Activated naive CD4-positive, alpha-beta T cell treated with anti-CD3 and anti-CD28 coated beads, Interleukin-2, amount 10 ng/mL, durations not matched to agents 7 days and 5 days (primary cell): ENCODE measurements at regions not wholly inside any gene's neighbourhood (a gene's known extent, or its start where the extent isn't known, plus 50 kb on each side); places are given as distances from the start of the nearest gene placed in this dataset.
"Not testable (repeated sequence)": the region's sequence is repeated elsewhere in the genome, so short reads cannot be mapped to it uniquely, and the experiment has no call there.

Source experiments
- CTCF ChIA-PET: fragments of 350-600 bp; sonication (Branson Sonifier 250); formaldehyde crosslinking; loops from one replicate; lab custom pipeline; 2021; ENCODE audit warnings: antibody characterized with exemption; lab: Charles Lee
- DNase-seq: peaks from one replicate; pipeline ENCODE4 v3.0.0-alpha.2; 2020
- H3K27ac Mint-ChIP-seq: one replicate; pipeline ENCODE4 v1.8.0; 2021; ENCODE audit warnings: mild to moderate bottlenecking, moderate library complexity, mixed read lengths
- H3K27me3 Mint-ChIP-seq: one replicate; pipeline ENCODE4 v1.8.0; 2021; ENCODE audit warnings: mild to moderate bottlenecking, mixed read lengths
- H3K36me3 Mint-ChIP-seq: one replicate; pipeline ENCODE4 v1.8.0; 2021; ENCODE audit warnings: mixed read lengths
- H3K4me1 Mint-ChIP-seq: one replicate; pipeline ENCODE4 v1.8.0; 2021; ENCODE audit warnings: mixed read lengths
- H3K4me3 Mint-ChIP-seq: one replicate; pipeline ENCODE4 v1.8.0; 2021; ENCODE audit warnings: mild to moderate bottlenecking, moderate library complexity, mixed read lengths
- H3K9me3 Mint-ChIP-seq: one replicate; pipeline ENCODE4 v1.8.0; 2021; ENCODE audit warnings: mixed read lengths

- no peak overlapping the region for H3K4me3 Mint-ChIP-seq
- no peak overlapping the region for H3K27ac Mint-ChIP-seq
- H3K9me3 Mint-ChIP-seq: peaks cover 10% of the 10 kb centered on the region
- H3K27me3 Mint-ChIP-seq: no peaks in the 10 kb centered on the region
- H3K36me3 Mint-ChIP-seq: no peaks in the 10 kb centered on the region
- CTCF ChIA-PET: no interaction called here
- H3K4me1 Mint-ChIP-seq: no peaks in the 10 kb centered on the region
- DNase-seq: no peak
Observed at GRCh38 chr10:16231734-16232435, 204.9 kb upstream of the PTER start.

- Mint-ChIP-seq H3K4me1 (no peaks in the 10 kb centered on the region), H3K4me3 (no peak overlapping the region), H3K36me3 (no peaks in the 10 kb centered on the region), H3K27ac (no peak overlapping the region), H3K27me3 (no peaks in the 10 kb centered on the region), H3K9me3 (peaks cover 6% of the 10 kb centered on the region)
- CTCF ChIA-PET: no interaction called here
- DNase-seq: no peak
Observed at GRCh38 chr10:16232441-16232840, 204.4 kb upstream of the PTER start.

- no peak for DNase-seq
- no peak overlapping the region for H3K27ac Mint-ChIP-seq
- H3K27me3 Mint-ChIP-seq: no peaks in the 10 kb centered on the region
- H3K4me1 Mint-ChIP-seq: no peaks in the 10 kb centered on the region
- H3K9me3 Mint-ChIP-seq: peaks cover under 1% of the 10 kb centered on the region
- H3K36me3 Mint-ChIP-seq: no peaks in the 10 kb centered on the region
- CTCF ChIA-PET: no interaction called here
- no peak overlapping the region for H3K4me3 Mint-ChIP-seq
Observed at GRCh38 chr10:16234916-16235315, 201.9 kb upstream of the PTER start.

GRCh38 chr10:16242446-16242845, 194.4 kb upstream of the PTER start:
- H3K4me1 Mint-ChIP-seq: no peaks in the 10 kb centered on the region
- DNase-seq: no peak
- no peak overlapping the region for H3K4me3 Mint-ChIP-seq
- CTCF ChIA-PET: no interaction called here
- no peaks in the 10 kb centered on the region for H3K27me3 Mint-ChIP-seq
- no peaks in the 10 kb centered on the region for H3K36me3 Mint-ChIP-seq
- H3K27ac Mint-ChIP-seq: no peak overlapping the region
- H3K9me3 Mint-ChIP-seq: peaks cover 2% of the 10 kb centered on the region

- peaks cover 2% of the 10 kb centered on the region for H3K9me3 Mint-ChIP-seq
- no peak overlapping the region for H3K4me3 Mint-ChIP-seq
- no peak overlapping the region for H3K27ac Mint-ChIP-seq
- no peaks in the 10 kb centered on the region for H3K27me3 Mint-ChIP-seq
- CTCF ChIA-PET: no interaction called here
- H3K36me3 Mint-ChIP-seq: no peaks in the 10 kb centered on the region
- H3K4me1 Mint-ChIP-seq: no peaks in the 10 kb centered on the region
- no peak for DNase-seq
Observed at GRCh38 chr10:16242859-16243613, 193.8 kb upstream of the PTER start.

GRCh38 chr10:16250136-16250535, 186.7 kb upstream of the PTER start:
- H3K36me3 Mint-ChIP-seq, H3K4me3 Mint-ChIP-seq, H3K27ac Mint-ChIP-seq, H3K27me3 Mint-ChIP-seq, H3K4me1 Mint-ChIP-seq, DNase-seq, CTCF ChIA-PET: not testable (repeated sequence)
- peaks cover 10% of the 10 kb centered on the region for H3K9me3 Mint-ChIP-seq

- Mint-ChIP-seq H3K27me3 (no peaks in the 10 kb centered on the region), H3K4me3 (no peak overlapping the region), H3K27ac (no peak overlapping the region), H3K9me3 (peaks cover 19% of the 10 kb centered on the region), H3K36me3 (no peaks in the 10 kb centered on the region), H3K4me1 (no peaks in the 10 kb centered on the region)
- CTCF ChIA-PET: no interaction called here
- DNase-seq: no peak
Observed at GRCh38 chr10:16256336-16256735, 180.5 kb upstream of the PTER start.

GRCh38 chr10:16258291-16259040, 178.3 kb upstream of the PTER start:
- H3K4me3 Mint-ChIP-seq: no peak overlapping the region
- H3K36me3 Mint-ChIP-seq: no peaks in the 10 kb centered on the region
- no peaks in the 10 kb centered on the region for H3K27me3 Mint-ChIP-seq
- H3K9me3 Mint-ChIP-seq: peaks cover 15% of the 10 kb centered on the region
- no peak overlapping the region for H3K27ac Mint-ChIP-seq
- H3K4me1 Mint-ChIP-seq: no peaks in the 10 kb centered on the region
- CTCF ChIA-PET: no interaction called here
- no peak for DNase-seq

GRCh38 chr10:16259726-16260125, 177.1 kb upstream of the PTER start:
- Mint-ChIP-seq H3K4me3 (no peak overlapping the region), H3K9me3 (peaks cover 9% of the 10 kb centered on the region), H3K36me3 (no peaks in the 10 kb centered on the region), H3K27me3 (no peaks in the 10 kb centered on the region), H3K4me1 (no peaks in the 10 kb centered on the region), H3K27ac (no peak overlapping the region)
- CTCF ChIA-PET: no interaction called here
- DNase-seq: no peak

GRCh38 chr10:16260388-16260787, 176.4 kb upstream of the PTER start:
- CTCF ChIA-PET: no interaction called here
- no peaks in the 10 kb centered on the region for H3K4me1 Mint-ChIP-seq
- H3K27me3 Mint-ChIP-seq: no peaks in the 10 kb centered on the region
- no peak for DNase-seq
- no peaks in the 10 kb centered on the region for H3K36me3 Mint-ChIP-seq
- H3K4me3 Mint-ChIP-seq: no peak overlapping the region
- peaks cover 9% of the 10 kb centered on the region for H3K9me3 Mint-ChIP-seq
- H3K27ac Mint-ChIP-seq: no peak overlapping the region

GRCh38 chr10:16271571-16271970, 165.2 kb upstream of the PTER start:
- no peaks in the 10 kb centered on the region for H3K9me3 Mint-ChIP-seq
- no peaks in the 10 kb centered on the region for H3K36me3 Mint-ChIP-seq
- no peaks in the 10 kb centered on the region for H3K4me1 Mint-ChIP-seq
- H3K27me3 Mint-ChIP-seq: no peaks in the 10 kb centered on the region
- H3K4me3 Mint-ChIP-seq: no peak overlapping the region
- no peak for DNase-seq
- CTCF ChIA-PET: no interaction called here
- H3K27ac Mint-ChIP-seq: no peak overlapping the region

GRCh38 chr10:16274911-16275310, 161.9 kb upstream of the PTER start:
- Mint-ChIP-seq H3K36me3 (no peaks in the 10 kb centered on the region), H3K4me1 (no peaks in the 10 kb centered on the region), H3K4me3 (no peak overlapping the region), H3K27me3 (no peaks in the 10 kb centered on the region), H3K27ac (no peak overlapping the region), H3K9me3 (no peaks in the 10 kb centered on the region)
- no peak for DNase-seq
- CTCF ChIA-PET: no interaction called here

GRCh38 chr10:16280595-16280994, 156.2 kb upstream of the PTER start:
- no peaks in the 10 kb centered on the region for H3K36me3 Mint-ChIP-seq
- CTCF ChIA-PET: interaction anchor here (0.7 to 1.2 kb wide), 2 partner anchors 14 to 15 kb away, joined by 3 to 4 read pairs; no protein-coding TSS in a partner anchor
- no peak for DNase-seq
- H3K27ac Mint-ChIP-seq: no peak overlapping the region
- H3K4me1 Mint-ChIP-seq: no peaks in the 10 kb centered on the region
- peaks cover 3% of the 10 kb centered on the region for H3K9me3 Mint-ChIP-seq
- H3K4me3 Mint-ChIP-seq: no peak overlapping the region
- no peaks in the 10 kb centered on the region for H3K27me3 Mint-ChIP-seq

GRCh38 chr10:16292366-16292765, 144.4 kb upstream of the PTER start:
- no peaks in the 10 kb centered on the region for H3K27me3 Mint-ChIP-seq
- DNase-seq: no peak
- H3K36me3 Mint-ChIP-seq: no peaks in the 10 kb centered on the region
- CTCF ChIA-PET: no interaction called here
- peaks cover 2% of the 10 kb centered on the region for H3K9me3 Mint-ChIP-seq
- H3K27ac Mint-ChIP-seq: no peak overlapping the region
- no peaks in the 10 kb centered on the region for H3K4me1 Mint-ChIP-seq
- H3K4me3 Mint-ChIP-seq: no peak overlapping the region
